ENCODE measurements at regions not wholly inside any gene's neighbourhood (a gene's known extent, or its start where the extent isn't known, plus 50 kb on each side); places are given as distances from the start of the nearest gene placed in this dataset.

DNA sequence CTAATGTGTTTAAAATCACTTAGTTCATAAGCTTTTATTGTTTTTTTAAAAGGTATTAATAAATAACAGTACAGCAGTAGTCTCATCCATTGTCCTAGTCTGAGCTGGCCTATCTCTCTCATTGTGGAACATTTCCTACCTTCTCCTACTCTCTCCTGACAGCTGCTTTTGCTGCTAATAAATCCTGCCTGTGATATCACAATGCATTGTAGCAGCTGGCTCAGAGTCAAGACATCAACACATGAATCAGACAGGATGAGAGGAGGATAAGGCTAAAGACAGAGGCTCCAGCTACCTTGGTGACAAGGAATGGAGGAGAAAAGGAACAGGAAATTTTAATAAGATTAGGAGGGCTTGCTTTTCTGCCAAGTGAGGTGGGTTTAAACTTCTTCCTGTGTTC lies 626.1 kb downstream of the HS3ST4 start:
- TF ChIP-seq, protein P1, sequence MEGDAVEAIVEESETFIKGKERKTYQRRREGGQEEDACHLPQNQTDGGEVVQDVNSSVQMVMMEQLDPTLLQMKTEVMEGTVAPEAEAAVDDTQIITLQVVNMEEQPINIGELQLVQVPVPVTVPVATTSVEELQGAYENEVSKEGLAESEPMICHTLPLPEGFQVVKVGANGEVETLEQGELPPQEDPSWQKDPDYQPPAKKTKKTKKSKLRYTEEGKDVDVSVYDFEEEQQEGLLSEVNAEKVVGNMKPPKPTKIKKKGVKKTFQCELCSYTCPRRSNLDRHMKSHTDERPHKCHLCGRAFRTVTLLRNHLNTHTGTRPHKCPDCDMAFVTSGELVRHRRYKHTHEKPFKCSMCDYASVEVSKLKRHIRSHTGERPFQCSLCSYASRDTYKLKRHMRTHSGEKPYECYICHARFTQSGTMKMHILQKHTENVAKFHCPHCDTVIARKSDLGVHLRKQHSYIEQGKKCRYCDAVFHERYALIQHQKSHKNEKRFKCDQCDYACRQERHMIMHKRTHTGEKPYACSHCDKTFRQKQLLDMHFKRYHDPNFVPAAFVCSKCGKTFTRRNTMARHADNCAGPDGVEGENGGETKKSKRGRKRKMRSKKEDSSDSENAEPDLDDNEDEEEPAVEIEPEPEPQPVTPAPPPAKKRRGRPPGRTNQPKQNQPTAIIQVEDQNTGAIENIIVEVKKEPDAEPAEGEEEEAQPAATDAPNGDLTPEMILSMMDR (IDR thresholded peaks at IDR 0.05; ENCODE audit: low read depth, low read length): no peak
- in situ Hi-C loops (cut with HindIII; ENCODE audit: low sequenced_read_pairs): no loop called here
- DNase-seq (ENCODE audit: low read depth, low spot score): no peak
- no peak overlapping the region for H3K4me3 ChIP-seq (ENCODE audit: low read depth, low read length)

DNA sequence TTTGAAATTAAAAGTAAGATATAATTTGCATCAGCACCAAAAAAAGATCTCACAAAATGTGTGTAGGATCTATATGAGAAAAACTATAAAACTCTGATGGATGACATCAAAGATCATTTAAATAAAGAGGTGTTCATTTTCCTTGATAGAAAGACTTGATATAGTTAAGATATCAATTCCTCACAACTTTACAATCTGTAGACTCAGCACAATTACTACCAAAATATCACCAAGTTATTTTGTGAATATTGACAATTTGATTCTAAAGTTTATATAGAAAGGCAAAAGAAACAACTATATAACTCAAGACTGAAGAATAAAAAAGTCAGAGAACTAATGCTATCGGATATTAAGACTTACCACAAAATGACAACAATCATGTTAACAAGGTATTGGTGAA lies 638.9 kb downstream of the HS3ST4 start:
- in situ Hi-C loops (cut with HindIII; ENCODE audit: low sequenced_read_pairs): no loop called here
- TF ChIP-seq, protein P1 (IDR thresholded peaks at IDR 0.05; ENCODE audit: low read depth, low read length): no peak
- H3K4me3 ChIP-seq (ENCODE audit: low read depth, low read length): no peak overlapping the region
- DNase-seq (ENCODE audit: low read depth, low spot score): no peak

DNA sequence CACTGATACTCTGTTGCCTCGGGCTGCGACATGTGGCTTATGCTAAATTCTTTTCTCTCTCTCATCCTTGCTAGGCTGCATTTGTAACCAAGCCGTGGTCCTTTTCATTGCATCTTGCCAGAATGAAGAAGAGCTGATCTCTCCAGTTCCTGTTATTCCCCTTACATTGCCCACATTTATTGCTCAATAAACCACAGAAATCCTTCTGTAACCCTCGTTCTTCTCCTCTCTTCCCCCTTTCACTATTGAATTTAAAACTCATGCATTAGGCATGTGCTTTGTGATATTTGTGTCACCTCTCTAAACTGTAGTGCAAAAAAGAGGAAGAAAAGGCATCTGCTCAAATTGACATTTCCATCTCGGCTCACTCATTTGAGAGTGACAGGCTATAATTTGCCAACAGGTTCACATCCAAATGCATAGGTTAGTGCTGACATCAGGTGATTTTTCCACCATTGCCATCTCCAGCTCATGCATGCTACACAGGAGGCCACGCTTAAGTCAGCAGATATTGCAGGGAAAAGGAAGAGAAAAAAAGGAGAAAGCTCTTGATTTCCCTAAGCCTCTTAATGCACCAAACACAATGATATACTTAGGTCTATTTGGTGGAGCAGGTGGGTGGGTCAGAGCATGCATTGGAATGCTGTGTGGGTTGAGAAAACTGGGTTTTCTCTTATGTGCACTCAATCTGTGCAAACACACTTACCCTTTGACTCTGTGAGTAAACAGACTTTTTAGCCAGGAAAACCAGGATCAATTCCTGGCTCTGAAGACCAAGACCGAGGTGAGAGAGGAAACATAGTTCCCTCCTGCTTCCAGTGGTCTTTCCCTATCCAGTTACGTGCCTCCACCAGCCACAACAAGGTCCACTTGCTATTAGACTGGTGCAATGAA lies 642.7 kb downstream of the HS3ST4 start:
- in situ Hi-C loops (cut with HindIII; ENCODE audit: low sequenced_read_pairs): no loop called here

DNA sequence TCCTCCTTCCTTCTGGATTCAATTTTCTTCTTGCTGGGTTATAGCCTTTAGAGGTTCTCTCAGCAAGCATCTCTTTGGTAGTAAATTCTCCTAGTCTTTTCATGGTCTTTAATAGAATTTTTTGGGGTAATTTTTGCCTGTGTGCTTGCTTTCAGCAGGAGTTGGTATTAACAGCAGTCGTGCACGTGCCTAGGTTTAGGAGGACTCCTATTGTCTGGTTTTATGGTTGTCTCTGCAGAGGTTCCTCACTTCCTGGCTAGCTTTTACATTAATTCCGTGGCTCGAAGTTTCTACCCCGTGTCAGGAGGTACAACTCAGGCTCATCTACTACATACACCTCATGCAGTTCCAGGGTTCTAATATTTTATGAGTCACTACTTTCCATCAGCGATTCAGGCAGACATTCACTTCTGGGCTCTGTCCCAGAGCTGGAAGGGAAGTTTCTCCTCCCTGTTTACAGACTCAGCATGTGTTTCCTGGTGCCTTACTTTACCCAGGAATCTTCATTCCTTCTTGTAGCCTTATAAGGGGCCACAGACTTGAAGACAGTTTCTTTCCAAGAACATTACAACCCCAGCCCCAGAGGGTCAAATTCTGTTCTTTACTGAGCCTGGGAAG lies 643.6 kb downstream of the HS3ST4 start:
- TF ChIP-seq, protein P1 (IDR thresholded peaks at IDR 0.05; ENCODE audit: low read depth, low read length): no peak
- in situ Hi-C loops (cut with HindIII; ENCODE audit: low sequenced_read_pairs): no loop called here
- H3K4me3 ChIP-seq (ENCODE audit: low read depth, low read length): no peak overlapping the region
- DNase-seq (ENCODE audit: low read depth, low spot score): no peak

More for the DNA sequence above, 642.7 kb downstream of the HS3ST4 start:
- no peak overlapping the region for H3K4me3 ChIP-seq (ENCODE audit: low read depth, low read length)
- no peak for DNase-seq (ENCODE audit: low read depth, low spot score)
- TF ChIP-seq, protein P1 (IDR thresholded peaks at IDR 0.05; ENCODE audit: low read depth, low read length): no peak

DNA sequence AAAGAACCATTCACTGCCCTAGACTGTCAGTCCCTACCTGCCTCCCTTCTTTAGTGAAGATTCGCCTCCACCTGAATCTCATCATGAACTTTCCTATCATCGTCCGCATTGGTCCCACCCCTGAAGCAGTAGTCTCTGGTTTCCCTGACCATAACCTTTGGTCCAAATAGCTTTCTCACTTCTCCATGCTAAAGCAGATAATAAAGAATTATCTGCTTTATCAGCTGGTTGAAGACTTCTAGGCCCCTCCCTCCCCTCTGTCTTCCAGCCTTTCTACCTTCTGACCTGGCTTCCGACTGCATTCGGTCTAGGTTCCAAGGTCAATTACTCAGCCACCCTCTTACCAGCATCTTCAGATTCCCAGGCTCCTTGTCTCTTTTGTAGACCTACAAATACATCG lies 650.9 kb downstream of the HS3ST4 start:
- H3K4me3 ChIP-seq (ENCODE audit: low read depth, low read length): no peak overlapping the region
- TF ChIP-seq, protein P1 (IDR thresholded peaks at IDR 0.05; ENCODE audit: low read depth, low read length): no peak
- in situ Hi-C loops (cut with HindIII; ENCODE audit: low sequenced_read_pairs): no loop called here
- no peak for DNase-seq (ENCODE audit: low read depth, low spot score)

DNA sequence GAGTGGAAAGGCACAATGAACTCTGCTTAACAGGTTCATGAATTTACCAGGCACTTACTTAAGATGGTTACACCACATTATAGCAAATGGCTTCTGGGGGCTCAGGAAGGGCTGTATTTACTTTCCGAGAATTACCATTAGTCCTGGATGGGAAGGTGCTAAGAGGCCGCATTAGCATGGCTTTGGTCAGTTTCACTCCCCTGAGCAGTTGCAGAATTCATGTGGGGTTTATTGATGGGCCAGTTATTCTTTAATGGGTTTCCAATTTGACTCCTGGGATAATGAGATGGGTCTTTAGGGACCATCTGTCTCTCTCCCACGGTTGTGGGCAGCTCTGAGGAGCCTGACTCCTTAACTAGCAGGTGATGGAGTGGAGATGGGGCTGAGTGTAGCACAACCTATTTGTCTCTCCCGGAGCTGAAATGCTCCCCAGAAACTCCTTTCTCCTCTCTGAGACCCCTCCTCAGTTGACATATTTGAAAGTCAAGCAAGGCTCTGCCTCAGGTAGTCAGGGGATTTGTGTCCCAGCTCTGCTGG lies 652.5 kb downstream of the HS3ST4 start:
- TF ChIP-seq, protein P1 (IDR thresholded peaks at IDR 0.05; ENCODE audit: low read depth, low read length): no peak
- in situ Hi-C loops (cut with HindIII; ENCODE audit: low sequenced_read_pairs): no loop called here

More for the DNA sequence above, 652.5 kb downstream of the HS3ST4 start:
- no peak for DNase-seq (ENCODE audit: low read depth, low spot score)
- H3K4me3 ChIP-seq (ENCODE audit: low read depth, low read length): no peak overlapping the region

Data from astrocyte of the spinal cord (primary cell).